ENCODE measurements at regions not wholly inside any gene's neighbourhood (a gene's known extent, or its start where the extent isn't known, plus 50 kb on each side); places are given as distances from the start of the nearest gene placed in this dataset.

DNA sequence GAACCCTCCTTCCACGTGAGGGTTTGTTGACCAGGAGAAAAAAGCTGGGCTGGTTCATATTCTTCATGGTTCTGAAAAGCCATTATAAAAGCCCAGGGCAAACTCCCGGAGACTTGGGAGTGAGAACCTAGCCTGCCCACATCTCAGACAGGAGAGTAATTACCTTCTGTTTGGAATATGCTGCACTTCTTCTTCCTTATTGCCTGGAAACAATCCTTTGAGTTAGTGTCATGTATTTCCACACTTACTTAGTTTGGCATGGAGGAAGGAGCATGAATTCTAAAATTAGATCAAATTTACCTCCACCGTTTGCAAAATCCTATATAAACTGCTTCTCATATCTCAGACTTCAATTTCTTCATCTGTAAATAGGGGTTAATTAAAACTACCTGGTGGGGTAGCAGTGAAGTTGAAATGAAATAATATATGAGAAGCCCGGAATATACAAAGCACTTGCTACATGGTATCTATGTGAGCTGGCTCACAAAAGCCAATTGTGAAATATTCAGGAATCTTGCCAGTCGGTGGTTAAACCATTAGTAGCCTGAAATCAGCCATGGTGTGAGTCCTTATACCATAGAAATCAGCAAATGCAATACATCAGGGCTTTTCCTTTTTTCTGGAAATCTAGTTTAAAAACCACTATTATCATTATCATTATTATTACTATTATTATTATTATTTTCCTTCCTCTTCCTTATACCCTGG is 140.0 kb upstream of the RAD23B start:
- Histone ChIP-seq H3K27ac (ENCODE audit: low read length) (no peak overlapping the region), H3K4me3 (ENCODE audit: low read length) (no peak overlapping the region), H3K36me3 (ENCODE audit: control insufficient read depth, insufficient read depth, low read length) (no peaks in the 10 kb centered on the region), H3K4me1 (ENCODE audit: control insufficient read depth, insufficient read depth, low read length) (no peaks in the 10 kb centered on the region), H3K27me3 (ENCODE audit: control insufficient read depth, insufficient read depth, low read length) (no peaks in the 10 kb centered on the region), H3K9me3 (ENCODE audit: control insufficient read depth, insufficient read depth, low read length) (no peaks in the 10 kb centered on the region)
- intact Hi-C loops (cut with micrococcal nuclease) = no loop called here
- no peak for ATAC-seq
- H3K36me3 Mint-ChIP-seq = no peaks in the 10 kb centered on the region
- TF ChIP-seq, protein P1, sequence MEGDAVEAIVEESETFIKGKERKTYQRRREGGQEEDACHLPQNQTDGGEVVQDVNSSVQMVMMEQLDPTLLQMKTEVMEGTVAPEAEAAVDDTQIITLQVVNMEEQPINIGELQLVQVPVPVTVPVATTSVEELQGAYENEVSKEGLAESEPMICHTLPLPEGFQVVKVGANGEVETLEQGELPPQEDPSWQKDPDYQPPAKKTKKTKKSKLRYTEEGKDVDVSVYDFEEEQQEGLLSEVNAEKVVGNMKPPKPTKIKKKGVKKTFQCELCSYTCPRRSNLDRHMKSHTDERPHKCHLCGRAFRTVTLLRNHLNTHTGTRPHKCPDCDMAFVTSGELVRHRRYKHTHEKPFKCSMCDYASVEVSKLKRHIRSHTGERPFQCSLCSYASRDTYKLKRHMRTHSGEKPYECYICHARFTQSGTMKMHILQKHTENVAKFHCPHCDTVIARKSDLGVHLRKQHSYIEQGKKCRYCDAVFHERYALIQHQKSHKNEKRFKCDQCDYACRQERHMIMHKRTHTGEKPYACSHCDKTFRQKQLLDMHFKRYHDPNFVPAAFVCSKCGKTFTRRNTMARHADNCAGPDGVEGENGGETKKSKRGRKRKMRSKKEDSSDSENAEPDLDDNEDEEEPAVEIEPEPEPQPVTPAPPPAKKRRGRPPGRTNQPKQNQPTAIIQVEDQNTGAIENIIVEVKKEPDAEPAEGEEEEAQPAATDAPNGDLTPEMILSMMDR (IDR thresholded peaks at IDR 0.05) = no peak
- peaks cover 36 to 37% of the 10 kb centered on the region in 2 donors for H3K27me3 Mint-ChIP-seq (ENCODE audit: low read depth in 2 of 2)
- no peak for DNase-seq
- no peaks in the 10 kb centered on the region for H3K9me3 Mint-ChIP-seq
- H3K27ac Mint-ChIP-seq = no peak overlapping the region
- H3K4me3 Mint-ChIP-seq = no peak overlapping the region
- WGBS (ENCODE audit: insufficient coverage) = 62% methylated on average over 4 of the region's 5 CpGs
- no peaks in the 10 kb centered on the region for H3K4me1 Mint-ChIP-seq

DNA sequence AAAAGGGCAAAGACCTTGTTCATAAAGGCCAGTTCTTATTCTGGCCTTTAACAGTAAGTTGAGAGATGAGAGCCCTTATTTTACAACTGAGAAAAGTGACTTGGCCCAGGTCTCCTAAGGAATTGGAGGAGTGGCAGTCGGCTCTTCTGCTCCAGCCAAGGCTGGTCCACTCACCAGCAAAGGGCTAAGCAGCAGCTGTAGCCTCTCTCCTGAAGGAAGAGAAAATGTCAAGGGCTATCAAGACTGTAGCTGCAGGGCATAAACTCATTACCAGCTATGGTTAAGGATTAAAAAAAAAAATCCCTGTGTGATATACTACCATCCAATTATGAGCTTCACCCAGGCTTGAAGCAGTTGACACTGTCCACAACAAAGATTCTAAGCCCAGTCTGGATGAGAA is 138.6 kb upstream of the RAD23B start:
- 92% methylated on average over 1 of the region's 1 CpG for WGBS (ENCODE audit: insufficient coverage)
- Histone ChIP-seq H3K4me1 (ENCODE audit: control insufficient read depth, insufficient read depth, low read length) (no peaks in the 10 kb centered on the region), H3K4me3 (ENCODE audit: low read length) (no peak overlapping the region), H3K27me3 (ENCODE audit: control insufficient read depth, insufficient read depth, low read length) (no peaks in the 10 kb centered on the region), H3K27ac (ENCODE audit: low read length) (no peak overlapping the region), H3K36me3 (ENCODE audit: control insufficient read depth, insufficient read depth, low read length) (no peaks in the 10 kb centered on the region), H3K9me3 (ENCODE audit: control insufficient read depth, insufficient read depth, low read length) (no peaks in the 10 kb centered on the region)
- Mint-ChIP-seq H3K36me3 (no peaks in the 10 kb centered on the region), H3K9me3 (no peaks in the 10 kb centered on the region), H3K27ac (no peak overlapping the region), H3K4me1 (no peaks in the 10 kb centered on the region), H3K27me3 (ENCODE audit: low read depth in 2 of 2) (peaks cover 34 to 38% of the 10 kb centered on the region in 2 donors), H3K4me3 (no peak overlapping the region)
- ATAC-seq (no peak), DNase-seq (no peak)
- intact Hi-C loops (cut with micrococcal nuclease) = no loop called here
- TF ChIP-seq, protein P1 (IDR thresholded peaks at IDR 0.05) = no peak

DNA sequence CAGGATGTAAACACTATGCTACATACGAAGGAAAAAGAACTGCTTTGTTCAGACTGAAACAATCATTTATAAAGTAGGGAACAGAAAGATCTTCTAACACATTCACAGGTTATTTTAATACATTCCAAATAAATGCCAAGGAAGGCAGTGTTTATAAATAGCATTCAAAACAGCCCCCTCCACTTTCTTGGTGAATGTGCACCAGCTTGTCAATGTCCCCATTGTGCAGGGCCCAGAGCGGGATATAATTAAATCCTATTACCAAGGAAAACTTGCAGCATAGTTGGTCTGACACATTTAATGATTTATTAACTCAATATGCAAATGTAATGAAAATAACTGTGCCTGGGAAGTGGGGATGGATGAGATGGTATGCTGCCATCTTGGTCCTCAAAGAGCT is 135.9 kb upstream of the RAD23B start:
- H3K27me3 ChIP-seq (ENCODE audit: control insufficient read depth, insufficient read depth, low read length) = no peaks in the 10 kb centered on the region
- peaks cover 24 to 43% of the 10 kb centered on the region in 2 donors for H3K27me3 Mint-ChIP-seq (ENCODE audit: low read depth in 2 of 2)
- no peak overlapping the region for H3K27ac Mint-ChIP-seq
- H3K36me3 ChIP-seq (ENCODE audit: control insufficient read depth, insufficient read depth, low read length) = no peaks in the 10 kb centered on the region
- no peaks in the 10 kb centered on the region for H3K36me3 Mint-ChIP-seq
- no peaks in the 10 kb centered on the region for H3K9me3 ChIP-seq (ENCODE audit: control insufficient read depth, insufficient read depth, low read length)
- ATAC-seq (no peak), DNase-seq (no peak)
- no peak overlapping the region for H3K4me3 Mint-ChIP-seq
- H3K4me3 ChIP-seq (ENCODE audit: low read length) = no peak overlapping the region
- H3K27ac ChIP-seq (ENCODE audit: low read length) = no peak overlapping the region
- TF ChIP-seq, protein P1 (IDR thresholded peaks at IDR 0.05) = no peak
- intact Hi-C loops (cut with micrococcal nuclease) = no loop called here
- WGBS (ENCODE audit: insufficient coverage) = 80% methylated on average over 1 of the region's 2 CpGs
- H3K4me1 Mint-ChIP-seq = no peaks in the 10 kb centered on the region
- H3K9me3 Mint-ChIP-seq = no peaks in the 10 kb centered on the region
- no peaks in the 10 kb centered on the region for H3K4me1 ChIP-seq (ENCODE audit: control insufficient read depth, insufficient read depth, low read length)

DNA sequence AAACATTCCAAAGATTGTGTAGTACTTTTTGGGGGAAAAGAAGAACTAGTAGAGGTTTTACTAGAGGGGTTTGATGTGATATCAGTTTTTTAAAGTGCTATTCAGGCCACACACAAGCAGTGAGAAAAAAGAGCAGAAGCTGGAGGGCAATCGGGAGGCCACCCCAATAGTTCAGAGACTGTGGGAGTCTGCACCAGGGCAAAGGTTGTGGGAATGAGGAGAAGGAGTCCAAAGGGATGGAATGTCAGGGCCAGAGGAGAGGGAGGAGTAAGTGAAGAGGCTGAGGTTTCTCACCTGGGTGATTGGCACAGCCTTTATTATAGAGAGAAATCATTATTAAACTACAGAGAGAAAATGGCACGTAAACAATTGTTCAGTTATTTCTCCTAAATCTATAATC is 134.9 kb upstream of the RAD23B start:
- TF ChIP-seq, protein P1 (IDR thresholded peaks at IDR 0.05) = no peak
- Histone ChIP-seq H3K36me3 (ENCODE audit: control insufficient read depth, insufficient read depth, low read length) (no peaks in the 10 kb centered on the region), H3K9me3 (ENCODE audit: control insufficient read depth, insufficient read depth, low read length) (no peaks in the 10 kb centered on the region), H3K27me3 (ENCODE audit: control insufficient read depth, insufficient read depth, low read length) (no peaks in the 10 kb centered on the region), H3K4me3 (ENCODE audit: low read length) (no peak overlapping the region), H3K27ac (ENCODE audit: low read length) (no peak overlapping the region), H3K4me1 (ENCODE audit: control insufficient read depth, insufficient read depth, low read length) (no peaks in the 10 kb centered on the region)
- Mint-ChIP-seq H3K27me3 (ENCODE audit: low read depth in 2 of 2) (peaks cover 25 to 40% of the 10 kb centered on the region in 2 donors), H3K36me3 (no peaks in the 10 kb centered on the region), H3K27ac (no peak overlapping the region), H3K9me3 (no peaks in the 10 kb centered on the region), H3K4me3 (no peak overlapping the region), H3K4me1 (no peaks in the 10 kb centered on the region)
- intact Hi-C loops (cut with micrococcal nuclease) = no loop called here
- WGBS (ENCODE audit: insufficient coverage) = 81% methylated on average over 1 of the region's 2 CpGs
- DNase-seq (no peak), ATAC-seq (no peak)
